BE2C (cell line): ENCODE measurements at regions not wholly inside any gene's neighbourhood (a gene's known extent, or its start where the extent isn't known, plus 50 kb on each side); places are given as distances from the start of the nearest gene placed in this dataset.

ENCODE experiments used
- DNase-seq: peaks from one replicate; pipeline ENCODE4 v3.0.0-alpha.2; 2020
- H3K27me3 ChIP-seq: fragments of 250-450 bp; sonication (Bioruptor Pico); 2 replicates; pipeline ENCODE4 v1.5.1; 2020; ENCODE audit warnings: mild to moderate bottlenecking
- H3K36me3 ChIP-seq: fragments of 250-450 bp; sonication (Bioruptor Pico); 2 replicates; pipeline ENCODE4 v1.5.1; 2020; ENCODE audit warnings: mild to moderate bottlenecking
- H3K4me1 ChIP-seq: fragments of 250-450 bp; sonication (Bioruptor Pico); 2 replicates; pipeline ENCODE4 v1.5.1; 2020
- H3K4me3 ChIP-seq: 2 replicates; pipeline ENCODE4 v1.5.1; 2011; ENCODE audit warnings: low read depth, low read length
- H3K9me3 ChIP-seq: fragments of 250-450 bp; sonication (Bioruptor Pico); 2 replicates; pipeline ENCODE4 v1.5.1; 2020
- CTCF ChIP-seq: IDR thresholded peaks from 2 replicates; pipeline ENCODE4 v1.5.1; 2012; ENCODE audit warnings: mild to moderate bottlenecking, low read depth, low read length

DNA sequence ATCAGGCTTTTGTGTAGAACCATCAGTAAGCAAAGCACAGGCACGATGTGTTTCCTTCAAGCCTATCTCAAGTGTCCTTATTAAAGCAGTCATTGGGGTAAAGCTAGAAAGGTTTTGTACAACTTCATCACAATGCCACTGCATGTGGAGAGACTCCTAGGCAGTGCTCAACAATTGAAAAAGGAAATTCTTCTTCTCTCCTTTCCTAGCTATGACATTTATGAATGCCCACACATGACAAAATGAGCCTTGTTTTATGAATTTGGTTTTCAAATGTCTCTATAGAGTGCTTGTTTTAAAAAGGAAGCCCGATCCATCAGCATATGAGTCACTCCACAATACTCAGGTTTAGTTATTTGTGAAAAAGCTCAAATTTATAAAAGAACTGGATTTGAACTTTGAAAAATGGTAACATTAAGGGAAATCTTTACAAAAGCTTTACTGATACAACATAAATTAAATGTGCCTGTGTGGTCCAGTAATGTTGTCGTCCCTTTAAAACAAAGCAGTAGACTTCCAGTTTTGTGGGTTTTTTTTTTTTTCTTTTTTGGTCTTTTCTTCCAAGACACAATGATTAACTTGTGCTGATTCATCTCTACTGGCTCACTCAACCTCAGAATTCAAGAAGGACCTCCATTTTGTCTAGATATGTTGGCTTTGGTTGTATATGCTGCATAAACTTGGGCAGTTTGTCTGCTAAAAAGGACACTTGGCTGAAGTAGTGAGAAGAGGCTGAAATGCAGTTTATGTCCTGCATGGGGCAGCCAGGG is 273.8 kb downstream of the GASK1B start:
- Histone ChIP-seq H3K4me3 (no peak overlapping the region), H3K9me3 (no peaks in the 10 kb centered on the region), H3K36me3 (no peaks in the 10 kb centered on the region), H3K27me3 (no peaks in the 10 kb centered on the region), H3K4me1 (no peaks in the 10 kb centered on the region)
- no peak for DNase-seq
- no peak for TF ChIP-seq CTCF

DNA sequence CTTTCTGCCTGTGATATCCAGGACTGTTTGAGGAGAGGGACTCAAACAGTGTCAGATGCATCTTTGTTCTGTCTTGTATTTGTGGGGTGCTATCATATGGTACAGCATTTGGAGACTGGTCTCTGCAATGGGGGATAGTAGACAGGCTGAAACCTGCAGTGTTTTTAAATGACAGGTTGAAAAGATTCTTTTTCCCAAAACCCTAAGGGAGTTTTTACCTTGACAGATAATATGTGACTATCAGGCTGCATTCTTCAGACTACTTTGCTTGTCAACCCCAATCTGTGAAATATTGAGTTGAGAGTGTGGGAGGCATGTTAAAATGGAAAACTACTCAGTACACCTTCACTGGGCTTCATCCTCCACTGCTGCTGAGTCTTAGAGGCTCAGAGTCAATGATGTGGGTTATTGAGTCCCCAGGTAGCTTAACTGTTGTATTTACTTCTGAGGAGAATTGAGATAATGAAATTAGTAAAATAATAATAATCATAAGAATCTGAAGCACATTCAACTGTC is 274.9 kb downstream of the GASK1B start:
- no peak for DNase-seq
- Histone ChIP-seq H3K4me3 (no peak overlapping the region), H3K9me3 (no peaks in the 10 kb centered on the region), H3K4me1 (no peaks in the 10 kb centered on the region; the same call in 1 of the 2 replicates), H3K36me3 (no peaks in the 10 kb centered on the region), H3K27me3 (no peaks in the 10 kb centered on the region)
- TF ChIP-seq CTCF, result no peak

DNA sequence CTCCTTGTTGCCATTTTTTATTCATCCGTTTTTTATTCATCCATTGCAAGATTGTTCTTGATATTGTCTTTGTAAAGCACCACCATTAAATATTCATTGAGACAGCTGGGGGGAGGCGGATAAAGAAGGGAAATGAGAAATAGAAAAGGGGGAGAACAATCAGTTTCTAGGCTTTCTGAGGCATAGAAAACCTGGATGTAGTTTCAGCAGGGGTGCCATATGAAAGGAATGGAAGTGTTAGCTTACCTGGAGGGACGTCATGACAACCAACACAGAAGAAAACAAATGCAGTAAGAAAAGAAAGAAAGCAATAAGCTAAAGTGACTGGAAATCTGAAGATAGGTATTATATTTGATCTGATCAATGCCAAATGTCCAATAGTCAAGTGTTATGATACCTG is 276.1 kb downstream of the GASK1B start:
- no peaks in the 10 kb centered on the region for H3K27me3 ChIP-seq
- no peak for TF ChIP-seq CTCF

GRCh38 chr4:157895205-157895604 is 277.6 kb downstream of the GASK1B start:
- Histone ChIP-seq H3K4me3 (no peak overlapping the region), H3K9me3 (no peaks in the 10 kb centered on the region), H3K4me1 (no peaks in the 10 kb centered on the region; the same call in 1 of the 2 replicates), H3K36me3 (no peaks in the 10 kb centered on the region), H3K27me3 (no peaks in the 10 kb centered on the region)
- no peak for DNase-seq
- no peak for TF ChIP-seq CTCF

More for the DNA sequence above, 276.1 kb downstream of the GASK1B start:
- no peak for DNase-seq
- H3K9me3 ChIP-seq, result no peaks in the 10 kb centered on the region
- H3K36me3 ChIP-seq, result no peaks in the 10 kb centered on the region
- no peaks in the 10 kb centered on the region; the same call in 1 of the 2 replicates for H3K4me1 ChIP-seq
- H3K4me3 ChIP-seq, result no peak overlapping the region

DNA sequence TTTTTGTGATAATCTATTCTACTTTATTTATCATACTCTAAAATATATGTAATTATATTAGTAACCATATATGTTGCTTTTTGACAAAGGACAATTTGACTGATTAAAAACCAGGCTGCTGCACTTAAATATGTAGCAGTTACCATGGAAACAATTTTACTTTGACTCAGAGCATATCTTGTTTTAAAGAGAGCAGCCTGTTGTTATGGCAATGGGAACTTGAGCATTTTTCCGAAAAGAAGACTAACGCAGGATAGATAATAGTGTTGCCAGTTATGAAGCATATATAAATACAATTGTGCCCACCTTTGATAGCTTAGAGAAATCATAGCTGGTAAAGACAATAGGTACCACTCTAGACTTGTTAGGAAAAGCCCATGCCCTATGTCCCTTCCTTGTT is 283.0 kb downstream of the GASK1B start:
- H3K36me3 ChIP-seq, result no peaks in the 10 kb centered on the region
- no peaks in the 10 kb centered on the region for H3K27me3 ChIP-seq
- H3K9me3 ChIP-seq, result no peaks in the 10 kb centered on the region
- H3K4me3 ChIP-seq, result no peak overlapping the region
- DNase-seq, result no peak
- TF ChIP-seq CTCF, result no peak
- no peaks in the 10 kb centered on the region; the same call in 1 of the 2 replicates for H3K4me1 ChIP-seq

DNA sequence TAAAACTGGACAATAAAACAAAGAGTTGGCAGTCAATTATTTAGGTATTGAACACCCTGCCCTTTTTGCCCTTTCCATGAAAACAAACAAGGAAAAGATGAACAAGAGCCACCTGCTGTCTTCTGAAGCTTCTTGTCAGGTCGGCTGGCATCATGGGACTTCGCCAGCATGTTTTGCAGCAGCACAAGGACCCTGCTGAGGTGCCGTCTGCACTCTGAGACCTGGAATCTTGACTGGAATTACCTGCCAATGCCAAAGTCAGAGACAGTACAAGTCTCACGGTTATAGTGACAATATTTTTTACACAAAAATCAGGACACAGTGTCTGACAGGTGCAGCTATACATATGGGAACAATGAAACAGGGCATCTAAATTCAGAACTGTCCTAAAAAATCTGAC is 284.5 kb downstream of the GASK1B start:
- Histone ChIP-seq H3K36me3 (no peaks in the 10 kb centered on the region), H3K27me3 (no peaks in the 10 kb centered on the region), H3K9me3 (no peaks in the 10 kb centered on the region), H3K4me3 (no peak overlapping the region), H3K4me1 (no peaks in the 10 kb centered on the region; the same call in 1 of the 2 replicates)
- no peak for DNase-seq
- TF ChIP-seq CTCF, result no peak
